GM19240 (cell line): ENCODE measurements at regions not wholly inside any gene's neighbourhood (a gene's known extent, or its start where the extent isn't known, plus 50 kb on each side); places are given as distances from the start of the nearest gene placed in this dataset.

Experiments
- DNase-seq: peaks from one replicate; pipeline ENCODE4 v3.0.0; 2011; ENCODE audit warnings: low spot score; ENCODE audit not compliant: insufficient read length

GRCh38 chr2:59925321-59925720, 628.1 kb downstream of the BCL11A start:
- no peak for DNase-seq

- DNase-seq: no peak
These were observed 629.1 kb downstream of the BCL11A start for GRCh38 chr2:59924346-59924745.

GRCh38 chr2:59922450-59922849, 631.0 kb downstream of the BCL11A start:
- DNase-seq: no peak

GRCh38 chr2:59921743-59922142, 631.7 kb downstream of the BCL11A start:
- DNase-seq: no peak

- no peak for DNase-seq
These were observed 632.5 kb downstream of the BCL11A start for GRCh38 chr2:59920961-59921360.

- no peak for DNase-seq
These were observed 633.1 kb downstream of the BCL11A start for GRCh38 chr2:59920307-59920706.

- no peak for DNase-seq
These were observed 633.9 kb downstream of the BCL11A start for GRCh38 chr2:59919579-59919978.

GRCh38 chr2:59912042-59912441, 641.4 kb downstream of the BCL11A start:
- no peak for DNase-seq

GRCh38 chr2:59910166-59910565, 643.3 kb downstream of the BCL11A start:
- DNase-seq: no peak

- DNase-seq: no peak
These were observed 644.3 kb downstream of the BCL11A start for GRCh38 chr2:59909147-59909546.

- DNase-seq: no peak
These were observed 647.7 kb downstream of the BCL11A start for GRCh38 chr2:59905731-59906130.

- DNase-seq: no peak
These were observed 649.4 kb downstream of the BCL11A start for GRCh38 chr2:59903994-59904544.

- DNase-seq: no peak
These were observed 652.6 kb downstream of the BCL11A start for GRCh38 chr2:59900728-59901452.

- no peak for DNase-seq
These were observed 653.8 kb downstream of the BCL11A start for GRCh38 chr2:59899692-59900091.

- no peak for DNase-seq
These were observed 656.8 kb downstream of the BCL11A start for GRCh38 chr2:59896499-59897245.

GRCh38 chr2:59893612-59894011, 659.8 kb downstream of the BCL11A start:
- DNase-seq: no peak

GRCh38 chr2:59892398-59892797, 661.1 kb downstream of the BCL11A start:
- DNase-seq: no peak

GRCh38 chr2:59889305-59889704, 664.1 kb downstream of the BCL11A start:
- DNase-seq: no peak

GRCh38 chr2:59888706-59889105, 664.7 kb downstream of the BCL11A start:
- no peak for DNase-seq

GRCh38 chr2:59888015-59888414, 665.4 kb downstream of the BCL11A start:
- peak; percentile 47 for DNase-seq

GRCh38 chr2:59887366-59887765, 666.1 kb downstream of the BCL11A start:
- no peak for DNase-seq

GRCh38 chr2:59886759-59887158, 666.7 kb downstream of the BCL11A start:
- DNase-seq: no peak

- DNase-seq: no peak
These were observed 667.9 kb downstream of the BCL11A start for GRCh38 chr2:59885541-59885940.
